ENCODE measurements at regions not wholly inside any gene's neighbourhood (a gene's known extent, or its start where the extent isn't known, plus 50 kb on each side); places are given as distances from the start of the nearest gene placed in this dataset.
"Not testable (repeated sequence)": the region's sequence is repeated elsewhere in the genome, so short reads cannot be mapped to it uniquely, and the experiment has no call there.

DNA sequence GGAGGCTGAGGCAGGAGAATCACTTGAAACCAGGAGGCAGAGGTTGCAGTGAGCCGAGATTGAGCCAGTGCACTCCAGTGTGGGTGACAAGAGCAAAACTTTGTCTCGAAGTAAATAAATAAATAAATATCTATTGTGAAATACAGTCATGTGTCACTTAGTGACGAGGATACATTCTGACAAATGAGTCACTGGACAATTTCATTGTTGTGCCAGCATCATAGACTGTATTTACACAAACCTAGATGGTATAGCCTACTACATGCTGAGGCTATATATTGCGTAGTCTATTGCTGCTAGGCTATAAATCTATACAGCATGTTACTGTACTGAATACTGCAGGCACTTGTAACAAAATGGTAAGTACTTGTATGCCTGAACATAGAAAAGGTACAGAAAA is 61.1 kb upstream of the CCL21 start:
- H3K4me2 ChIP-seq: no peak overlapping the region
- DNase-seq (ENCODE audit: low spot score): no peak
- H3K27ac Mint-ChIP-seq: no peak overlapping the region
- no peak overlapping the region for H3K9ac ChIP-seq
- no peak overlapping the region for H3K4me3 Mint-ChIP-seq
- no peaks in the 10 kb centered on the region for H3K36me3 Mint-ChIP-seq
- H3K36me3 ChIP-seq: no peaks in the 10 kb centered on the region
- no peaks in the 10 kb centered on the region for H3K4me1 ChIP-seq
- H3K9me3 Mint-ChIP-seq: no peaks in the 10 kb centered on the region
- no peaks in the 10 kb centered on the region for H3K27me3 Mint-ChIP-seq (ENCODE audit: insufficient read depth, low read depth)
- no peak overlapping the region for H3K27ac ChIP-seq
- no peaks in the 10 kb centered on the region for H3F3A ChIP-seq (ENCODE audit: low read depth)
- H4K20me1 ChIP-seq (ENCODE audit: low read depth): no peaks in the 10 kb centered on the region
- H3K9me3 ChIP-seq (ENCODE audit: low read depth): no peaks in the 10 kb centered on the region
- H3K27me3 ChIP-seq: peaks cover 25% of the 10 kb centered on the region
- H2AFZ ChIP-seq (replicated peaks): no peak overlapping the region
- H3K4me1 Mint-ChIP-seq: peaks cover 3% of the 10 kb centered on the region
- H3K4me3 ChIP-seq: no peak overlapping the region
- TF ChIP-seq, protein P1, sequence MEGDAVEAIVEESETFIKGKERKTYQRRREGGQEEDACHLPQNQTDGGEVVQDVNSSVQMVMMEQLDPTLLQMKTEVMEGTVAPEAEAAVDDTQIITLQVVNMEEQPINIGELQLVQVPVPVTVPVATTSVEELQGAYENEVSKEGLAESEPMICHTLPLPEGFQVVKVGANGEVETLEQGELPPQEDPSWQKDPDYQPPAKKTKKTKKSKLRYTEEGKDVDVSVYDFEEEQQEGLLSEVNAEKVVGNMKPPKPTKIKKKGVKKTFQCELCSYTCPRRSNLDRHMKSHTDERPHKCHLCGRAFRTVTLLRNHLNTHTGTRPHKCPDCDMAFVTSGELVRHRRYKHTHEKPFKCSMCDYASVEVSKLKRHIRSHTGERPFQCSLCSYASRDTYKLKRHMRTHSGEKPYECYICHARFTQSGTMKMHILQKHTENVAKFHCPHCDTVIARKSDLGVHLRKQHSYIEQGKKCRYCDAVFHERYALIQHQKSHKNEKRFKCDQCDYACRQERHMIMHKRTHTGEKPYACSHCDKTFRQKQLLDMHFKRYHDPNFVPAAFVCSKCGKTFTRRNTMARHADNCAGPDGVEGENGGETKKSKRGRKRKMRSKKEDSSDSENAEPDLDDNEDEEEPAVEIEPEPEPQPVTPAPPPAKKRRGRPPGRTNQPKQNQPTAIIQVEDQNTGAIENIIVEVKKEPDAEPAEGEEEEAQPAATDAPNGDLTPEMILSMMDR (IDR thresholded peaks at IDR 0.05): no peak
- TF ChIP-seq EZH2phosphoT487 (IDR thresholded peaks at IDR 0.05) (no peak), EZH2 (IDR thresholded peaks at IDR 0.05) (no peak)
- no peaks in the 10 kb centered on the region for H3K79me2 ChIP-seq (ENCODE audit: low read depth)

DNA sequence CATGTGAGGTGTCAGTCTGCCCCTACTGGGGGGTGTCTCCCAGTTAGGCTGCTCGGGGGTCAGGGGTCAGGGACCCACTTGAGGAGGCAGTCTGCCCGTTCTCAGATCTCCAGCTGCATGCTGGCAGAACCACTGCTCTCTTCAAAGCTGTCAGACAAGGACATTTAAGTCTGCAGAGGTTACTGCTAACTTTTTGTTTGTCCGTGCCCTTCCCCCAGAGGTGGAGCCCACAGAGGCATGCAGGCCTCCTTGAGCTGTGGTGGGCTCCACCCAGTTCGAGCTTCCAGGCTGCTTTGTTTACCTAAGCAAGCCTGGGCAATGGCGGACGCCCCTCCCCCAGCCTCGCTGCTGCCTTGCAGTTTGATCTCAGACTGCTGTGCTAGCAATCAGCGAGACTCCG is 57.2 kb upstream of the CCL21 start:
- H3K79me2 ChIP-seq (ENCODE audit: low read depth); H3K4me1 Mint-ChIP-seq; H3K9ac ChIP-seq; H3K4me3 ChIP-seq; H3K4me1 ChIP-seq; H3K9me3 Mint-ChIP-seq; DNase-seq (ENCODE audit: low spot score); H3K27me3 ChIP-seq; H3K27ac Mint-ChIP-seq; H3K9me3 ChIP-seq (ENCODE audit: low read depth); H3K4me3 Mint-ChIP-seq; H4K20me1 ChIP-seq (ENCODE audit: low read depth); H3K4me2 ChIP-seq; H3F3A ChIP-seq (ENCODE audit: low read depth); H3K27me3 Mint-ChIP-seq (ENCODE audit: insufficient read depth, low read depth); H3K27ac ChIP-seq; H3K36me3 Mint-ChIP-seq; H3K36me3 ChIP-seq: not testable (repeated sequence)
- H2AFZ ChIP-seq (replicated peaks): peak overlapping the region; percentile 50

DNA sequence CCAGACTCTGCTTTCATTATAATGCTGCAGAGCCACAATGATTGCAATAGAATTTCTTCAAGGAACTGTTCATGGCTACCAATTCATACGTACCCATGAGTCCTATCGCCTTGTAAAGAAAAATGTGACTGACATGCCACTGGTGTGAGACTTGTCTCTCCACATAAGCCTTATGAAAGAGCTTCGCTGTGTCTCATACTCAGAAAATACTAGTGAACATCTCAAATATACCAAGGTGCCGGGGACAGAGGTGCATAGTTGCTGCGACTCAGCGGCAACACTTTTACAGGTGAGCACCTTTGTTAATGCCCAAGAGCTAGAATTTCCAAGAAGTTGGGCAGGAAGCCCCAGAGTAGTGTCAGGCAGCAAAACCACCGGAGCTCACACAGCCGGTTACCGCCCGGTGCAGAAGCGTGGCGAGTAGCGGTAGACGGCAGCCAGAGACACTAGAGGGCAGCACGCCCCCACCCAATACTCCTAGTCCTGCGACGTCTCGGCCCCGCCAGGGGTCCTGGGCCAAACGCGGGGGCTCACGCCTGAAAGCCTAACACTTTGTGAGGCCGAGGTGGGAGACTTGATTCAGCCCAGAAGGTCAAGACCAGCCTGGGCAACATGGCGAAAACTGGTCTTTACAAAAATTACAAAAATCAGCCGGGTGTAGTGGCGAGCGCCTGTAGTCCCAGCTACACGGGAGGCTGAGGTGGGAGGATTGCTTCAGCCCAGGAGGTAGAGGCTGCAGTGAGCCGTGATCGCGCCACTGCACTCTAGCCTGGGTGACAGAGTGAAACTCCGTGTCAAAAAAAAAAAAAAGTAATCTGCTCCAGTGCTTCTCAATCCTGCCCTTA is 50.5 kb upstream of the CCL21 start:
- H2AFZ ChIP-seq (replicated peaks): peak overlapping the region; percentile 1
- H3K4me1 Mint-ChIP-seq; H3K36me3 Mint-ChIP-seq; H3K79me2 ChIP-seq (ENCODE audit: low read depth); H3K27ac Mint-ChIP-seq; H3K27me3 Mint-ChIP-seq (ENCODE audit: insufficient read depth, low read depth); H3K27ac ChIP-seq; H4K20me1 ChIP-seq (ENCODE audit: low read depth); H3K4me2 ChIP-seq; H3K4me3 ChIP-seq; H3F3A ChIP-seq (ENCODE audit: low read depth); H3K9me3 Mint-ChIP-seq; H3K4me1 ChIP-seq; H3K9ac ChIP-seq; H3K9me3 ChIP-seq (ENCODE audit: low read depth); H3K4me3 Mint-ChIP-seq; H3K36me3 ChIP-seq: not testable (repeated sequence)
- peaks cover 16% of the 10 kb centered on the region for H3K27me3 ChIP-seq
- TF ChIP-seq, protein P1 (IDR thresholded peaks at IDR 0.05): peak; percentile 91
- peak; percentile 83 for DNase-seq (ENCODE audit: low spot score)
